ENCODE measurements at regions not wholly inside any gene's neighbourhood (a gene's known extent, or its start where the extent isn't known, plus 50 kb on each side); places are given as distances from the start of the nearest gene placed in this dataset.

DNA sequence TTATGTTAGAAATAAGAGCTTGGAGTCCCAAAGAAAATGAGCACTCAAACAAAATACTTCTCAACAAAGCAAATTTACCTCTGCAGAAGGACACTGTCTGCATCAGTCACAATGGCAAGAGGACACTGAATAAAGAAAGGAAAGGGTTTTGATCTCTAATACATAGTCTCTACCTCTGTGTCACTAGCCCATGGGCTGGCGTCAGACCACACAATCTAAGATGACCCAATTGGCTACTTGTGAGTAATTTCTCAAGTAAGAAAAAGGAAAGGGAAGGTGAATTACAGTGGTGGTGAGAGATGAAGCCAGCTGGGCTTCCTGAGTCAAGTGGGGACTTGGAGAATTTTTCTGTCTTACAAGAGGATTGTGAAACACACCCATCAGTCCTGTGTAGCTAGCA lies 257.9 kb upstream of the AMELY start:
- DNase-seq: no peak

GRCh38 chrY:7141477-7141876 lies 229.9 kb upstream of the AMELY start:
- DNase-seq: no peak
